C4-2B (cell line): ENCODE measurements at regions not wholly inside any gene's neighbourhood (a gene's known extent, or its start where the extent isn't known, plus 50 kb on each side); places are given as distances from the start of the nearest gene placed in this dataset.

Experiments
- CTCF ChIP-seq: fragments of 450-650 bp; conservative IDR thresholded peaks from 2 replicates; pipeline ENCODE4 v1.5.1; 2017; ENCODE audit warnings: mild to moderate bottlenecking
- ZFX ChIP-seq: fragments of 450-650 bp; IDR thresholded peaks from 2 replicates; pipeline ENCODE4 v1.6.1; 2017

- TF ChIP-seq CTCF (no peak), ZFX (no peak)
Measured at GRCh38 chr13:105084931-105085330, 1450.5 kb downstream of the EFNB2 start.
